HG03354 (cell line): ENCODE measurements at regions not wholly inside any gene's neighbourhood (a gene's known extent, or its start where the extent isn't known, plus 50 kb on each side); places are given as distances from the start of the nearest gene placed in this dataset.
A peak's percentile ranks its signal among the peaks of the same experiment; 100 is the strongest.
"Not testable (repeated sequence)": the region's sequence is repeated elsewhere in the genome, so short reads cannot be mapped to it uniquely, and the experiment has no call there.

ENCODE experiments used
- ATAC-seq: cut with Tn5 transposase; IDR thresholded peaks from one replicate; pipeline ENCODE4 v1.9.1; 2021; ENCODE audit warnings: mild to moderate bottlenecking; ENCODE audit not compliant: unreplicated experiment, poor library complexity, severe bottlenecking

GRCh38 chr4:38453253-38453881 lies 210.6 kb upstream of the KLF3 start:
- no peak for ATAC-seq

DNA sequence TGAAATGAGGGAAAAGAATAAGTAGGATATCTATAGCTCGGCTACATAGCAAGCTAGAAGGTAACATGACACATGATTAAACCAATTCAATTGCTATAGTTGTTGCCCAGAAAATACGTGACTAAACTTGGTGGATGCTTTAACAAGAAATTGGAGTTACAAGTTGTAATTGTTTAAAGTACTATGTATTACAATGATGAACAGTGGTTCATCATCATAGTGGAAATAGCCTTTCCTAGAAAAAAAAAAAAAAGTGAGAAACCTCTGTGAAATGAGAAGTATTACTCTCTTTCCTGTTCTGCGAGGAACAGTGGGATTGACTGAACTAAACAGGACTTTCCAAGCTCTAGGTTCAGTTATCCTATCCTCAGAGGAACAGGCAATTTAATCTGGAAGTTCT lies 209.7 kb upstream of the KLF3 start:
- ATAC-seq: no peak

DNA sequence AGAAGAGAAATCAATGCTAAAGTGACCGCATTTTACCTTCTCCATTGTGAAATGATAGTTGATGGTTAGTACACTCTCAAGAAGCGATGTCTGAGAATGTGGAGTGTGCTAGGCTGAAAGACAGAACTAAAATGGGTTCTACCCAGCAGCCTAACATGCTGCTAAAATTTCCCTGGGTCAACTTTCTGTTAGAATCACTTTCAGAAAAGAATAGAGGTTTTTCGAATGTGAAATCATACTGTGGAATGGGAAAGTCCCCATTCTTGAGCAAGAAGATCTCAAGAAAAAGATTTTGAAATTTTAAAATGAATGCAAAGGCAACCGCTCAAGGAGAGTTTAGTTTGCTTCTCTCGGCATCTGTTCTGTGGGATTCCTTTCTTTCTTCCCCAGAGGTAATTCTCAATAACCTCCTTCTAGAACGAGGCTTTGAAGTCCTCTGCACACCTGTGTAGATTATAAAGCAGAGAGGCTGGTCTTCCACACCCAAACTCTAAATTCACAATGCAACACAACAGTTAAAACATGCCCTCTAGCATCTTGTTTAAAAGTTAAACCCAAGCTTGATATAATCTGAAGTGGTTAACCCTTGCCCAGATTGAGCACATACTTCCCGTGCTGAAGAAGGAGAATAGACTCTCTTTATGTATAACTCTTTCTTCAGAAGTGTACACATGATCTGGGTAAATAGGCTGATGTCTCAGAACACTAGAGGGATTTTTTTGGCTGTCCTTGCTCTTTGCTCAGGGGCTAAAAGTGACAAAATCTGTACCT lies 208.7 kb upstream of the KLF3 start:
- ATAC-seq: peak; percentile 59

GRCh38 chr4:38456096-38456495 lies 207.9 kb upstream of the KLF3 start:
- no peak for ATAC-seq

DNA sequence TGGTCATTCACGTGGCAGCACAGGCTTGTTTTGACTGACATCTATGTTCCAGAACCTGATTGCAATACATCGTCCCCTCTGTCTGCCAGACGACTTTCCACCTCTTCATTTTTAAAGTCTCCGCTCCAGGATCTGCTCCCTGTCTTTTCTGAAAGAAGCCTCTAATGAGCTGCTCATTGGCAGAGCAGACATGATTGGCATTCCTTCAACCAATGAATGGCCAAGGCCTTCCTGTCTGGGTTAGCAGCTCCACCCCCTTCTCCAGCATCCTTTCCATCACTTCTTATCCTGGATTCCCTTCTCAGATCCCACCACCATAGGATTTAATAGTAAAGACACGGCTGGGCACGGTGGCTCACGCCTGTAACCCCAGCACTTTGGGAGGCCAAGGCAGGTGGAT lies 202.7 kb upstream of the KLF3 start:
- ATAC-seq: no peak

- no peak for ATAC-seq
Measured at GRCh38 chr4:38462367-38463055, 201.5 kb upstream of the KLF3 start.

DNA sequence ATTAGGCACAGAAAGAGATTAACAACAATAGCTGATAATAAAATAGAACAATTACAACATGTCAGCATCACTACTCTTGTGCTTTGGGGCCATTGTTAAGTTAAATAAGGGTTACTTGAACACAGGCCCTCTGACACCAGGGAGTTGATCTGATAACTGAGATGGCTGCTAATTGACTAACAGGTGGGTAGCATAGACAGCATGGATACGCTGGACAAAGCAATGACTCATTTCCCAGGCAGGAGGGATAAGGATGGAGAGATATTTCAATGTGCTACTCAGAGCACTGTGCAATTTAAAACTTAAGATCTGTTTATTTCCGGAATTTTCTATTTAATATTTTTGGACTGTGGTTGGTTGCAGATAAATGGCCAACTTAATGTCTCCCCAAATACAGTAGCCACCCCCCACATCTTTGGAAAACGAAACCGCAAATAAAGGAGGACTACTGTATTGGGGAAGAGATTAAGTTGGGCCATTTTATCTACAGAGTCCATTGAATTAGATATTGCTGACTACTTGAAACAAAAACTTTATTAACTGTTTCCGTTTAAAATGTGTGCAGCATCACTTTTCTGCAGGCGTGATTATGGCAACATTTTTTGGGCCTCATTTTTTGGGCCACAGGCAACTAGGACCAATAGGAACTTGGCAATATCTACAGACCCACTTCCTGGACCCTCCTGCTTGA lies 200.6 kb upstream of the KLF3 start:
- no peak for ATAC-seq

DNA sequence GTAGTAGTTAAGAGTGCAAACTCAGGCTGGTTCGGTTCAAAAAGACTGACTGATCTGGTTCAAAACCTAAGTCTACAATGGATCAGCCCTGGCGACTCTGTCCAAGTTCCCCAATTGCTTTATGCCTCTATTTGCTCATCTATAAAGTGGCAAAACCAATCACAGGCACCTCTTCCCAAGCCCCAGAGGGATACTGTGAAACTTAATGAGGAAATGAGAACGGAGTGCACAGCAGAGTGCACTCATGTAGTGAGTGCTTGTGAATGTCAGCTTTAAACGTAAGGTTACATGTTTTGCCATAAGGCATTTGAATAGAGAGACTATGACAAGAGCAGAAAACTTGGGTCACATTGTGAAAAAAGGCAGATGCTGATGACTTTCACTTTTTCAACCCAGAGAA lies 199.7 kb upstream of the KLF3 start:
- ATAC-seq: no peak

- ATAC-seq: no peak
Measured at GRCh38 chr4:38466401-38466800, 197.6 kb upstream of the KLF3 start.

- no peak for ATAC-seq
Measured at GRCh38 chr4:38467296-38467695, 196.7 kb upstream of the KLF3 start.

DNA sequence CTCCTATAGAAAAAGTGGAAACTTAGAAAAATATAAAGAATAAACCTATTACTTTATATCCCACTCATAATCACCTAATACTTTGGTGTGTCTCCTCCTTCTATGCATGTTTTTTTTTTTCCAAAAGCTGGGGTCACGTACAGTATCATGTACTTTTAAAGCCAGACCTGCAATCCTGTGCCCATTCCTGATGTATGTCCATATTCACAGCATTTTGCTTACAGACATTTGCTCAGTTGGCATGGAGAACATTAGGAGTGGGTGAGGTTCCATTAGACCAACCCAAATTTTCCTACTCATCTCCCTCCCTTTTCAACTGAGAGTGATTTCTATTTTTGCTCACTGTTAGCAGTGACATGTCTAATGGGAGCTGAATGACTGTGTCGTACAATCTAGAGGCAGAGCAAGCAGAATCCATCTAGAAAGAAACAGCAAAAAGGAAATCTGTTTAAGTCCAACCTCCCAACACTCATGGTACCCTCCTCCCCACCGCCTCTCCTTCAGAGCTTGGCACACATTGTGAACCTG lies 195.6 kb upstream of the KLF3 start:
- no peak for ATAC-seq

DNA sequence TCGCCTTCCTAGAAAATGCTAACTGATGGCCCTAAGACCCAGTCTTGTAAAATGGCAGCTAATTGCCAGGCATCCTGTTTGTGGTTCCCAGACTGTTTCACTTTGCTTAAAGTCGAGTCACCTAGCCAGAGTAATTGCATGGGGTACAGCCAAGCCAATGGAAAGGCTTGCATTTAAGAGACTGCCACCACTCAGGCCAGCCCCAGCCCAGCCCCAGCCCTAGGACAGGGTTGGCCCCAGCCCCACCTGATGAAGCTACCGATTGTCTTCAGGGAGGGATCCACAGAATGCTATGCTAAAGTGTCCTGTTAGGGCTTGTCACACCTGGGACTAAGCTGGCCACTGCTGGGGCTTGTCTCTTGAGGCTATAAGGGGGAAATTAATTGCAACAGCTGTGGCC lies 194.6 kb upstream of the KLF3 start:
- no peak for ATAC-seq

GRCh38 chr4:38470735-38471262 lies 193.2 kb upstream of the KLF3 start:
- ATAC-seq: no peak

DNA sequence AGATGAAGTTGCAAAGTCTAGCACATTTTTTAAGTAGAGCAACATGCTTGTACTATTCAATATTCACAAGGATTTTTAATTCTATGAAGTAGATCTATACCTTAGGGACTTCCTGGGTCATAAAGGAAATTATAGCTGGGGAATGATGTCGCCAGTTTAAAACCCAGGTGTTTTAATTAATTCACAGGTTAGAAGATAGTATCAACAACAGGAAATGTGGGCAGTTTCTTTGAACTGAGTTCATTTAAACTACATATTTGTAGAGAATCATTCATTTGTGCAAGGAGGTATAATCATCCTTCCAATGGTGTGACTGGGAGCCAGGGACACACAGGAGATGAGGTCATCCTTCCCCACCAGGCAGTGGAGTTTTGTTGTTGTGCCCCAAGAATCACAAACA lies 181.3 kb upstream of the KLF3 start:
- ATAC-seq: no peak

DNA sequence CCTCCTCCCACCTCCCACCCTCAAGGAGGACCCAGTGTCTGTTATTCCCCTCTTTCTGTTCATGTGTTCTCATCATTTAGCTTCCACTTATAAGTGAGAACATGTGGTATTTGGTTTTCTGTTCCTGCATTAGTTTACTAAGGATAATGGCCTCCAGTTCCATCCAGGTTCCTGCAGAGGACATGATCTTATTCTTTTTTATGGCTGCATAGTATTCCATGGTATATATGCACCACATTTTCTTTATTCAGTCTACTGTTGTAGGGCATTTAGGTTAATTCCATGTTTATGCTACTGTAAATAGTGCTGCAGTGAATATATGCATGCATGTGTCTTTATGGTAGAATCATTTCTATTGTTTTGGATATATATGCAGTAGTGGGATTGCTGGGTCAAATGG lies 180.4 kb upstream of the KLF3 start:
- not testable (repeated sequence) for ATAC-seq

DNA sequence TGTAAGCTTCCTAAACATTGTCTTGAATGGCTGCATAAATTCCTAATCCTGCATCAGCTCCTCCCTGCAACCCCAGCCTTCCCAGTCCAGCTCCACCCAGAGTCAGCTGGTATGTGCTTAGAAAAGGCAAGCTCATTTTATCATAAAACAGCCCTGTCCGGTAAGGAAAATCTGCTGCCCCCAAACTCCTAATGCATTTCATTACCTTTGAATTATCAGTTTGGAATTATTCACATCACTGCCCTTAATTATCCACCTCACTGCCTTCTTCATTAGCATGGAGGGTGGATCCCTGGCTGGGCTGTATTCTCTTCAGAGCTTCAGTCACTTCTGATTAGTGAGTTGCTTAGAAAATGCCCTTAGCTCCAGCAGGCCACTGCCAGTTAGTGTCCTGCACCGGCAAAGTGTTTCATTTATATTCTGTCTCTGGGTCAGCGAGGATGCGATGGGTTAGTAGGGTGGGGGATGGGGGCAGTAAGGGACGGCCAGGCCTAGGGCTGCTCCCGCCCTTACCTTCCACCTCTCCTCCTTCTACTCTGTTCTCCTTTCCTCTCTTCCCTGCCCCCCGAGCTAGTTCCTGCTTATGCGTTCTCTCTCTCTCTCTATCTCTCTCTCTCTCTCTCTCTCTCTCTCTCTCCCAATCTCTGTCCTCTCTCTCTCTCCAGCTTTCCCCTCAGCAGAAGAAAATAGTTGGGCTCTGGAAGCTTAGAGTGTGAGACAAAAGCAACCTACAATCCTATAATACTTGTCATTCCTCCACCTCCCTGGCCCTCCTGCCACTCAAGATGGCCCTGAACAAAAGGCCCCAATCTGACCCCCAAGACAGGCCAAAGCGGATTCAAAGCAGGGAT lies 174.8 kb upstream of the KLF3 start:
- ATAC-seq: no peak

DNA sequence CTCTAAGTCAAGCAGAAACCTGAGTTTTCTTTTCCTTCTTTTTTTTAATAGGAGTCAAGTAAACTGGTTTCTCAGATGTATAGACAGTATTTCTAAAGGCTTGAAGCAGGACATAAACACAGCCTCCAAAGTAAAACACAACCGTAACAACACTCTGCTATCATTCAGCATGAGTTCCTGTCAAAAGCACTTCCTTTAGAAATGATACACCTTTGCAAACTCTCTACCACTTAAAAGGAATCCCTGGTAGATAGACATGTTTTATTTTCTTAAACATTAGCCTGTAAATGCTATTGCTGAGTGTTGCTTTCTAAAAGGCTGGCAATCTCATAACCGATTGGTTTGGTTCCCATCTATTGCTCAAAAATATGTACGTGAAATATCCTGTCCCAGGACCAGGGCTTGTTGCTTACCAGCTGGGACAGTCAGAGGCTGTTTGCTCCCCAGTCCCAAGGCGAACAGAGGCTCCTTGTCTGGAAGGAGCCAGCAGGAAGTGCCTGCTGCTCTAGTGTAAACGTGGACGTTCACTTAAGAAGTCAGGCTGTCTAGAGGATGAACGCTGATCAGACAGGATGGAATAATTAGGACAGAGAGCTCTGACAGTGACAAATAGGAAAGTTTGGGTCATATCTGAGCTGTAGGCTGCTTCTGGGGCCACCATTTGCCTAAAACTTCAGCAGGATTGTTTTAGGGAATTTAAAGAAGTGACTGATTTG lies 173.9 kb upstream of the KLF3 start:
- no peak for ATAC-seq

DNA sequence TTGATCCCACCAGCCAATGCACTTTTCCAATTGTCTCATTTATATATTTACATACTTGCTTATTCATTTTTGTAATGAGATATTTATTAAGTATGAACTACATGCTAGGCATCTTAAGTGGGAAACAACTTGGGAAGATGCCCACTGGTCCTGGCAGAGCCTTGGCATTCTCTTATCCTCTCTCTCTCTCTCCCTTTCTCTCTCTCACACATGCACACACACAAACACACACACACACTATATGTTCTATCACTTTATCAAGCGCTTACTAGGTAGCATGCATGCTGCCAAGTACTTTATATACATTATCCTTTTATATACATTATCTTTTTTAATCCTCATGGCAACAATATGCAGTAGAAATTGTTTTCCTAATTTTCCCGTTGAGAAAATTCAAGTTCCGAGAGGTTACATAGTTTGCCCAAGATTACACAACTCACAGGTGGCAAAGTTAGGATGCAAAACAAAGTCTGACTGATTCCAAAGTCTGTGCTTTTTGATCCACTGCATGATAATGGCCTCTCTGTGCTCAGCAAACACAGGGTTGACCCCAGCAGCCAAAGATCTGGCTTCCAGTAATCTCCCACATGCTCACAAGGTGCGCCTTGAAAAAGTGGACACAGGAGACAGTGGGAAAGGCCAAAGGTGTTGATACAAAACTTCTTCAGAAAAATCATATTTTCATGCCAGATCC lies 173.1 kb upstream of the KLF3 start:
- ATAC-seq: no peak
